ENCODE measurements at regions not wholly inside any gene's neighbourhood (a gene's known extent, or its start where the extent isn't known, plus 50 kb on each side); places are given as distances from the start of the nearest gene placed in this dataset.

DNA sequence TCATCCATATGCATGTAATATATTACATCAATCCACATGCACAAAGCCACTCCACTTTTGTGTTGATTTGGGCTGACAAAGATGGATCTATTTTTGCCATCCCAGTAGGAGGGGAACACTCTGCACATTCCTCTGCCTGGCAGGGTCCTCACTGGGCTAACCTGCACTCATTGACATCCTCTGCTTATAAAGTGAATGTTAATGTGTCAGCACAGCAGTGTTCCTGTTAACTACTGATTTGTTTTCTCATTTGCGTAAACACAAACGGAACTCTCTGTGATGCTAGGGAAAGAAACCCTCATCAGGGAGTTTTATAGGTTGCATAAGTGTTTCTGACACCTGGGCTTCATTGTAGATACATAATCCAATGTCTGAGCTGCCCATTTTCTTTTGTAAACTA lies 826.0 kb downstream of the RAB28 start:
- Histone ChIP-seq H3K9ac (ENCODE audit: low read depth in 1 of 2, low read length in 2 of 2) (no peak overlapping the region), H3K27ac (ENCODE audit: low read depth in 1 of 2, low read length in 2 of 2) (no peak overlapping the region), H3K27me3 (ENCODE audit: control insufficient read depth in 4 of 4, insufficient read depth in 4 of 4, low read length in 3 of 4) (no peaks in the 10 kb centered on the region), H3K9me3 (ENCODE audit: control insufficient read depth in 4 of 4, low read length in 3 of 4) (no peaks in the 10 kb centered on the region), H3K4me3 (ENCODE audit: low read depth in 1 of 3, low read length in 3 of 3) (no peak overlapping the region), H3K36me3 (ENCODE audit: control insufficient read depth in 4 of 4, insufficient read depth in 3 of 4, low read depth in 1 of 4, low read length in 3 of 4) (no peaks in the 10 kb centered on the region), H3K4me1 (ENCODE audit: control insufficient read depth in 4 of 4, insufficient read depth in 4 of 4, low read length in 3 of 4) (no peaks in the 10 kb centered on the region)
- TF ChIP-seq, protein P1, sequence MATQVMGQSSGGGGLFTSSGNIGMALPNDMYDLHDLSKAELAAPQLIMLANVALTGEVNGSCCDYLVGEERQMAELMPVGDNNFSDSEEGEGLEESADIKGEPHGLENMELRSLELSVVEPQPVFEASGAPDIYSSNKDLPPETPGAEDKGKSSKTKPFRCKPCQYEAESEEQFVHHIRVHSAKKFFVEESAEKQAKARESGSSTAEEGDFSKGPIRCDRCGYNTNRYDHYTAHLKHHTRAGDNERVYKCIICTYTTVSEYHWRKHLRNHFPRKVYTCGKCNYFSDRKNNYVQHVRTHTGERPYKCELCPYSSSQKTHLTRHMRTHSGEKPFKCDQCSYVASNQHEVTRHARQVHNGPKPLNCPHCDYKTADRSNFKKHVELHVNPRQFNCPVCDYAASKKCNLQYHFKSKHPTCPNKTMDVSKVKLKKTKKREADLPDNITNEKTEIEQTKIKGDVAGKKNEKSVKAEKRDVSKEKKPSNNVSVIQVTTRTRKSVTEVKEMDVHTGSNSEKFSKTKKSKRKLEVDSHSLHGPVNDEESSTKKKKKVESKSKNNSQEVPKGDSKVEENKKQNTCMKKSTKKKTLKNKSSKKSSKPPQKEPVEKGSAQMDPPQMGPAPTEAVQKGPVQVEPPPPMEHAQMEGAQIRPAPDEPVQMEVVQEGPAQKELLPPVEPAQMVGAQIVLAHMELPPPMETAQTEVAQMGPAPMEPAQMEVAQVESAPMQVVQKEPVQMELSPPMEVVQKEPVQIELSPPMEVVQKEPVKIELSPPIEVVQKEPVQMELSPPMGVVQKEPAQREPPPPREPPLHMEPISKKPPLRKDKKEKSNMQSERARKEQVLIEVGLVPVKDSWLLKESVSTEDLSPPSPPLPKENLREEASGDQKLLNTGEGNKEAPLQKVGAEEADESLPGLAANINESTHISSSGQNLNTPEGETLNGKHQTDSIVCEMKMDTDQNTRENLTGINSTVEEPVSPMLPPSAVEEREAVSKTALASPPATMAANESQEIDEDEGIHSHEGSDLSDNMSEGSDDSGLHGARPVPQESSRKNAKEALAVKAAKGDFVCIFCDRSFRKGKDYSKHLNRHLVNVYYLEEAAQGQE (IDR thresholded peaks at IDR 0.05) = no peak
- TF ChIP-seq, protein P2, sequence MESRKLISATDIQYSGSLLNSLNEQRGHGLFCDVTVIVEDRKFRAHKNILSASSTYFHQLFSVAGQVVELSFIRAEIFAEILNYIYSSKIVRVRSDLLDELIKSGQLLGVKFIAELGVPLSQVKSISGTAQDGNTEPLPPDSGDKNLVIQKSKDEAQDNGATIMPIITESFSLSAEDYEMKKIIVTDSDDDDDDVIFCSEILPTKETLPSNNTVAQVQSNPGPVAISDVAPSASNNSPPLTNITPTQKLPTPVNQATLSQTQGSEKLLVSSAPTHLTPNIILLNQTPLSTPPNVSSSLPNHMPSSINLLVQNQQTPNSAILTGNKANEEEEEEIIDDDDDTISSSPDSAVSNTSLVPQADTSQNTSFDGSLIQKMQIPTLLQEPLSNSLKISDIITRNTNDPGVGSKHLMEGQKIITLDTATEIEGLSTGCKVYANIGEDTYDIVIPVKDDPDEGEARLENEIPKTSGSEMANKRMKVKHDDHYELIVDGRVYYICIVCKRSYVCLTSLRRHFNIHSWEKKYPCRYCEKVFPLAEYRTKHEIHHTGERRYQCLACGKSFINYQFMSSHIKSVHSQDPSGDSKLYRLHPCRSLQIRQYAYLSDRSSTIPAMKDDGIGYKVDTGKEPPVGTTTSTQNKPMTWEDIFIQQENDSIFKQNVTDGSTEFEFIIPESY (IDR thresholded peaks at IDR 0.05) = no peak
- no peak for TF ChIP-seq JUND (IDR thresholded peaks at IDR 0.05)
- no peak for TF ChIP-seq FOXA1 (IDR thresholded peaks at IDR 0.05)
- no peak for TF ChIP-seq HNF4G (IDR thresholded peaks at IDR 0.05)
- no peak for TF ChIP-seq YY1 (IDR thresholded peaks at IDR 0.05)
- TF ChIP-seq, protein P3, sequence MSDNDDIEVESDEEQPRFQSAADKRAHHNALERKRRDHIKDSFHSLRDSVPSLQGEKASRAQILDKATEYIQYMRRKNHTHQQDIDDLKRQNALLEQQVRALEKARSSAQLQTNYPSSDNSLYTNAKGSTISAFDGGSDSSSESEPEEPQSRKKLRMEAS (IDR thresholded peaks at IDR 0.05) = no peak
- TF ChIP-seq, protein P4, sequence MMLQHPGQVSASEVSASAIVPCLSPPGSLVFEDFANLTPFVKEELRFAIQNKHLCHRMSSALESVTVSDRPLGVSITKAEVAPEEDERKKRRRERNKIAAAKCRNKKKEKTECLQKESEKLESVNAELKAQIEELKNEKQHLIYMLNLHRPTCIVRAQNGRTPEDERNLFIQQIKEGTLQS (IDR thresholded peaks at IDR 0.05) = no peak
- TF ChIP-seq TAF1 (conservative IDR thresholded peaks at IDR 0.05) = no peak
- no peak for TF ChIP-seq FOXA2 (IDR thresholded peaks at IDR 0.05)
- no peak for TF ChIP-seq GABPA (IDR thresholded peaks at IDR 0.05 in 1 of 2, conservative IDR thresholded peaks at IDR 0.05 in 1 of 2)
- TF ChIP-seq, protein P5, sequence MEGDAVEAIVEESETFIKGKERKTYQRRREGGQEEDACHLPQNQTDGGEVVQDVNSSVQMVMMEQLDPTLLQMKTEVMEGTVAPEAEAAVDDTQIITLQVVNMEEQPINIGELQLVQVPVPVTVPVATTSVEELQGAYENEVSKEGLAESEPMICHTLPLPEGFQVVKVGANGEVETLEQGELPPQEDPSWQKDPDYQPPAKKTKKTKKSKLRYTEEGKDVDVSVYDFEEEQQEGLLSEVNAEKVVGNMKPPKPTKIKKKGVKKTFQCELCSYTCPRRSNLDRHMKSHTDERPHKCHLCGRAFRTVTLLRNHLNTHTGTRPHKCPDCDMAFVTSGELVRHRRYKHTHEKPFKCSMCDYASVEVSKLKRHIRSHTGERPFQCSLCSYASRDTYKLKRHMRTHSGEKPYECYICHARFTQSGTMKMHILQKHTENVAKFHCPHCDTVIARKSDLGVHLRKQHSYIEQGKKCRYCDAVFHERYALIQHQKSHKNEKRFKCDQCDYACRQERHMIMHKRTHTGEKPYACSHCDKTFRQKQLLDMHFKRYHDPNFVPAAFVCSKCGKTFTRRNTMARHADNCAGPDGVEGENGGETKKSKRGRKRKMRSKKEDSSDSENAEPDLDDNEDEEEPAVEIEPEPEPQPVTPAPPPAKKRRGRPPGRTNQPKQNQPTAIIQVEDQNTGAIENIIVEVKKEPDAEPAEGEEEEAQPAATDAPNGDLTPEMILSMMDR (IDR thresholded peaks at IDR 0.05; ENCODE audit: low read depth, low read length, missing input control) = no peak
- TF ChIP-seq RAD21 (IDR thresholded peaks at IDR 0.05) = no peak
- no peak for TF ChIP-seq RXRA (IDR thresholded peaks at IDR 0.05)
- TF ChIP-seq SP1 (IDR thresholded peaks at IDR 0.05) = no peak
- no peak for DNase-seq (ENCODE audit: low spot score)
- WGBS = 75% methylated on average over 2 of the region's 2 CpGs

DNA sequence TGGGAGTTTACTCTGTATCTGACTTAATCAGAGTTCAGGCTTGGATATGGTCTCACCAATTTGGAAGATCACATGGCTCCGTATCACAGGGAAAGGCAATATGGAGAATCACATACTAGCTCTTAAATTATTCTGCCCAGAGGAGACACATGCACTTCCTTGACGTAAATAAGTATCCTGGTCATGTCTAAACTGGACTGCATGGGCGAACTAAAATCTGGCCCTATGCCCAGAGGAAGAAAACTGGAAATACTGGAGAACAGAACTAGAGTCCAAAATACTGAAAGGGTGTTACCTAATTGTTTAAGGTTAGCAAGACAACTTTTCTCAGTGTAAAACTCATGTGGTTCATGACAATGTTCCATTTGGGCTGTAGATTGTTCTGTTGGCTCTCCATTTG lies 832.3 kb downstream of the RAB28 start:
- Histone ChIP-seq H3K9me3 (ENCODE audit: control insufficient read depth in 4 of 4, low read length in 3 of 4) (no peaks in the 10 kb centered on the region), H3K27me3 (ENCODE audit: control insufficient read depth in 4 of 4, insufficient read depth in 4 of 4, low read length in 3 of 4) (no peaks in the 10 kb centered on the region), H3K4me3 (ENCODE audit: low read depth in 1 of 3, low read length in 3 of 3) (no peak overlapping the region), H3K4me1 (ENCODE audit: control insufficient read depth in 4 of 4, insufficient read depth in 4 of 4, low read length in 3 of 4) (no peaks in the 10 kb centered on the region), H3K36me3 (ENCODE audit: control insufficient read depth in 4 of 4, insufficient read depth in 3 of 4, low read depth in 1 of 4, low read length in 3 of 4) (no peaks in the 10 kb centered on the region), H3K9ac (ENCODE audit: low read depth in 1 of 2, low read length in 2 of 2) (no peak overlapping the region), H3K27ac (ENCODE audit: low read depth in 1 of 2, low read length in 2 of 2) (no peak overlapping the region)
- DNase-seq (ENCODE audit: low spot score) = no peak
- WGBS = 78% methylated on average over 3 of the region's 3 CpGs
- no peak for TF ChIP-seq FOXA1 (IDR thresholded peaks at IDR 0.05)
- TF ChIP-seq FOXA2 (IDR thresholded peaks at IDR 0.05) = no peak
- TF ChIP-seq HNF4A (conservative IDR thresholded peaks at IDR 0.05) = no peak
- TF ChIP-seq, protein P2 (IDR thresholded peaks at IDR 0.05) = no peak
- TF ChIP-seq TAF1 (conservative IDR thresholded peaks at IDR 0.05) = no peak
- TF ChIP-seq YY1 (IDR thresholded peaks at IDR 0.05) = no peak
- TF ChIP-seq GABPA (IDR thresholded peaks at IDR 0.05 in 1 of 2, conservative IDR thresholded peaks at IDR 0.05 in 1 of 2) = no peak
- TF ChIP-seq, protein P1 (IDR thresholded peaks at IDR 0.05) = no peak
- no peak for TF ChIP-seq EGR1 (IDR thresholded peaks at IDR 0.05; ENCODE audit: low read depth in 2 of 2)
- no peak for TF ChIP-seq SP1 (IDR thresholded peaks at IDR 0.05)
- TF ChIP-seq RXRA (IDR thresholded peaks at IDR 0.05) = no peak
